Nephron progenitor cell (in vitro differentiated cells): ENCODE measurements at regions not wholly inside any gene's neighbourhood (a gene's known extent, or its start where the extent isn't known, plus 50 kb on each side); places are given as distances from the start of the nearest gene placed in this dataset.
"Not testable (repeated sequence)": the region's sequence is repeated elsewhere in the genome, so short reads cannot be mapped to it uniquely, and the experiment has no call there.

Experiments used
- DNase-seq: peaks from one replicate; pipeline ENCODE4 v3.0.0; 2021
- H3K27ac Mint-ChIP-seq: 2 replicates; pipeline ENCODE4 v1.8.0; 2021; ENCODE audit warnings: mild to moderate bottlenecking, moderate library complexity, mixed read lengths
- H3K27me3 Mint-ChIP-seq: 2 replicates; pipeline ENCODE4 v1.8.0; 2021; ENCODE audit warnings: mild to moderate bottlenecking, low read depth, mixed read lengths; ENCODE audit not compliant: poor library complexity
- H3K36me3 Mint-ChIP-seq: 2 replicates; pipeline ENCODE4 v1.8.0; 2021; ENCODE audit warnings: low read depth, mixed read lengths
- H3K4me1 Mint-ChIP-seq: 2 replicates; pipeline ENCODE4 v1.8.0; 2021; ENCODE audit warnings: mixed read lengths
- H3K4me3 Mint-ChIP-seq: 2 replicates; pipeline ENCODE4 v1.8.0; 2021; ENCODE audit warnings: mild to moderate bottlenecking, moderate library complexity, mixed read lengths
- H3K9me3 Mint-ChIP-seq: 2 replicates; pipeline ENCODE4 v1.8.0; 2021; ENCODE audit warnings: mild to moderate bottlenecking, moderate library complexity, mixed read lengths
- TF ChIP-seq, protein P1 (sequence below): fragments of 200-600 bp; sonication (generic); IDR thresholded peaks from 2 replicates; pipeline ENCODE4 v1.5.0; 2021; ENCODE audit warnings: antibody characterized with exemption

- H3K36me3 Mint-ChIP-seq = no peaks in the 10 kb centered on the region
- no peaks in the 10 kb centered on the region for H3K9me3 Mint-ChIP-seq
- H3K4me3 Mint-ChIP-seq = no peak overlapping the region
- DNase-seq = no peak
- H3K27me3 Mint-ChIP-seq = no peaks in the 10 kb centered on the region
- TF ChIP-seq, protein P1, sequence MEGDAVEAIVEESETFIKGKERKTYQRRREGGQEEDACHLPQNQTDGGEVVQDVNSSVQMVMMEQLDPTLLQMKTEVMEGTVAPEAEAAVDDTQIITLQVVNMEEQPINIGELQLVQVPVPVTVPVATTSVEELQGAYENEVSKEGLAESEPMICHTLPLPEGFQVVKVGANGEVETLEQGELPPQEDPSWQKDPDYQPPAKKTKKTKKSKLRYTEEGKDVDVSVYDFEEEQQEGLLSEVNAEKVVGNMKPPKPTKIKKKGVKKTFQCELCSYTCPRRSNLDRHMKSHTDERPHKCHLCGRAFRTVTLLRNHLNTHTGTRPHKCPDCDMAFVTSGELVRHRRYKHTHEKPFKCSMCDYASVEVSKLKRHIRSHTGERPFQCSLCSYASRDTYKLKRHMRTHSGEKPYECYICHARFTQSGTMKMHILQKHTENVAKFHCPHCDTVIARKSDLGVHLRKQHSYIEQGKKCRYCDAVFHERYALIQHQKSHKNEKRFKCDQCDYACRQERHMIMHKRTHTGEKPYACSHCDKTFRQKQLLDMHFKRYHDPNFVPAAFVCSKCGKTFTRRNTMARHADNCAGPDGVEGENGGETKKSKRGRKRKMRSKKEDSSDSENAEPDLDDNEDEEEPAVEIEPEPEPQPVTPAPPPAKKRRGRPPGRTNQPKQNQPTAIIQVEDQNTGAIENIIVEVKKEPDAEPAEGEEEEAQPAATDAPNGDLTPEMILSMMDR = no peak
- peak overlapping the region; percentile 63 for H3K27ac Mint-ChIP-seq
- peaks cover 7% of the 10 kb centered on the region for H3K4me1 Mint-ChIP-seq
Observed at GRCh38 chr13:70249332-70250064, 141.2 kb upstream of the KLHL1 start.

DNA sequence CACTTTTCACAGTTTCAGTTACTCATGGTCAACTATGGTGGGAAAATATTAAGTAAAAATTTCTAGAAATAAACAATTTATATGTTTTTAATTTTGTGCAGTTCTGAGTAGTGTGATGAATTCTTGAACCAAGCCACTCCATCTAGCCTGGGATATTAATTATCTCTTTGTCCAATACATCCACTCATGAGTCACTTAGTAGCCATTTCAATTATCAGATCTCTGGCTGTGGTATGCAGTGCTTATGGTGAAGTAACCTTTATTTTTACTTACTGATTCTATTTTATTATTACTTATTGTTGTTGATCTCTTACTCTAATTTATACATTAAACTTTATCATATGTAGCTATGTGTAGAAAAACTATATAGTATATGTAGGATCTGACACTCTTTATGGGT lies 128.9 kb upstream of the KLHL1 start:
- TF ChIP-seq, protein P1 = no peak
- H3K9me3 Mint-ChIP-seq = peaks cover 8% of the 10 kb centered on the region
- no peak for DNase-seq
- H3K4me1 Mint-ChIP-seq = no peaks in the 10 kb centered on the region
- no peak overlapping the region for H3K27ac Mint-ChIP-seq
- H3K36me3 Mint-ChIP-seq = no peaks in the 10 kb centered on the region
- no peaks in the 10 kb centered on the region for H3K27me3 Mint-ChIP-seq
- no peak overlapping the region for H3K4me3 Mint-ChIP-seq

DNA sequence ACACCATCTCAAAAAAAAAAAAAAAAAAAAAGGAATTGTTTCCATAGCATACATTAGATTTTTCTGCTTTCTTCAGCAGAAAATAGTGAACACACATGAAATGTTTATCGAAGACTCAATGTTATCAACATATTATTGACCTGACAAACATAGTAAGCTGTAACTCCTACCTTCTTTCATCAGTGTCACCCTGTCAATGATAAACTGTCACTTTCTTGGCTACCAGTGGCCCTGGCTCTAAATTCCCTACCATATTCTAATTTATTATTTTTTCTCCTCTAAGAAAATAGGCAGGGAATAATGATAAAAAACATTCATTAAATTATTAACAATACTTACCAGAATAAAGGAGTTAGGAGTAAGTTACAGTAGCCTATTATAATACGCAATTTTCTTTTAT lies 127.3 kb upstream of the KLHL1 start:
- Mint-ChIP-seq H3K4me1 (no peaks in the 10 kb centered on the region), H3K27me3 (no peaks in the 10 kb centered on the region), H3K4me3 (no peak overlapping the region), H3K9me3 (peaks cover 9% of the 10 kb centered on the region), H3K27ac (no peak overlapping the region), H3K36me3 (no peaks in the 10 kb centered on the region)
- TF ChIP-seq, protein P1 = no peak
- no peak for DNase-seq

- no peaks in the 10 kb centered on the region for H3K4me1 Mint-ChIP-seq
- H3K36me3 Mint-ChIP-seq = no peaks in the 10 kb centered on the region
- H3K9me3 Mint-ChIP-seq = no peaks in the 10 kb centered on the region
- no peak overlapping the region for H3K27ac Mint-ChIP-seq
- H3K27me3 Mint-ChIP-seq = no peaks in the 10 kb centered on the region
- DNase-seq = no peak
- H3K4me3 Mint-ChIP-seq = no peak overlapping the region
- TF ChIP-seq, protein P1 = no peak
Observed at GRCh38 chr13:70223911-70224310, 115.7 kb upstream of the KLHL1 start.

- no peak for DNase-seq
- Mint-ChIP-seq H3K27ac (no peak overlapping the region), H3K27me3 (no peaks in the 10 kb centered on the region), H3K36me3 (no peaks in the 10 kb centered on the region), H3K4me3 (no peak overlapping the region), H3K9me3 (no peaks in the 10 kb centered on the region), H3K4me1 (peaks cover 4% of the 10 kb centered on the region)
- TF ChIP-seq, protein P1 = no peak
Observed at GRCh38 chr13:70222926-70223325, 114.7 kb upstream of the KLHL1 start.

DNA sequence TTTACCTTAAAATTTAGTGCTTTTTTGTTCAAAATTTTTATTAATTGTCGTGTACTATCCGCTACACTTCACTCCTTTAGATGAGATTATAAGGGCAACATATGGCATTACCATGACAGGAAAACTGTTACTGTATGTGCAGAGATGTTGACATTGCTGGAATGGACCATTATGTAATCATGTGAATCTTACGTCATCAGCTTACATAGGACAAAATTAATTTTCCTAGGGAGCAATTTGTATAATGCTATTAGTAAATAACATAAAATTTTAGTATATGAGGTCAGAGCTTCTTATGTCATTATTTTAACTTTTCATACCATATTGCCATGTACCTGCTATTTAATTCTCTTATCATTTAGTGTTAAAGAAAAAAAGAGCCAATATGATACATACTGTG lies 110.4 kb upstream of the KLHL1 start:
- TF ChIP-seq, protein P1 = no peak
- Mint-ChIP-seq H3K27me3 (no peaks in the 10 kb centered on the region), H3K4me3 (no peak overlapping the region), H3K9me3 (no peaks in the 10 kb centered on the region), H3K4me1 (peaks cover 12% of the 10 kb centered on the region), H3K27ac (no peak overlapping the region), H3K36me3 (no peaks in the 10 kb centered on the region)
- DNase-seq = no peak

- not testable (repeated sequence) for H3K27me3 Mint-ChIP-seq, DNase-seq, H3K36me3 Mint-ChIP-seq, H3K27ac Mint-ChIP-seq, H3K4me1 Mint-ChIP-seq, H3K4me3 Mint-ChIP-seq
- H3K9me3 Mint-ChIP-seq = peaks cover 44% of the 10 kb centered on the region
Observed at GRCh38 chr13:70208968-70209367, 100.7 kb upstream of the KLHL1 start.
